CD14-positive monocyte (primary cell): ENCODE measurements at regions not wholly inside any gene's neighbourhood (a gene's known extent, or its start where the extent isn't known, plus 50 kb on each side); places are given as distances from the start of the nearest gene placed in this dataset.

Experiments
- DNase-seq, 3 donors: peaks; one replicate each; pipeline ENCODE4 v3.0.0-alpha.2; 2011 to 2022
- H2AFZ ChIP-seq: 2 replicates; pipeline ENCODE4 v1.6.0; 2012; ENCODE audit warnings: mild to moderate bottlenecking, low read depth, low read length, inconsistent platforms; ENCODE audit not compliant: insufficient read depth, poor library complexity, severe bottlenecking
- H3K27ac ChIP-seq, 2 donors: 1 replicate in 1 of 2; 2 replicates in 1 of 2; pipeline ENCODE4 v1.5.1; 2012 to 2013; ENCODE audit warnings: low read length in 2 of 2, control low read depth in 1 of 2, inconsistent platforms in 1 of 2, low read depth in 1 of 2, mild to moderate bottlenecking in 1 of 2
- H3K27me3 ChIP-seq, 2 donors: one replicate each; pipeline versions ENCODE4 v1.6.0 to v1.6.1; 2011 to 2013; ENCODE audit warnings: low read length in 2 of 2; ENCODE audit not compliant: control insufficient read depth in 2 of 2, insufficient read depth in 2 of 2
- H3K36me3 ChIP-seq, 2 donors: replicated peaks in 1 of 2; 1 replicate in 1 of 2; 2 replicates in 1 of 2; pipeline versions ENCODE4 v1.5.1 to v1.6.1; 2012 to 2013; ENCODE audit warnings: low read length in 2 of 2, control low read depth in 1 of 2, inconsistent platforms in 1 of 2, mild to moderate bottlenecking in 1 of 2; ENCODE audit not compliant: insufficient read depth in 2 of 2, control insufficient read depth in 1 of 2
- H3K4me1 ChIP-seq, 2 donors: 1 replicate in 1 of 2; 2 replicates in 1 of 2; pipeline versions ENCODE4 v1.5.1 to v1.6.1; 2012 to 2013; ENCODE audit warnings: low read length in 2 of 2, control low read depth in 1 of 2, inconsistent platforms in 1 of 2, mild to moderate bottlenecking in 1 of 2, moderate library complexity in 1 of 2; ENCODE audit not compliant: insufficient read depth in 2 of 2, control insufficient read depth in 1 of 2
- H3K4me2 ChIP-seq: replicated peaks from 2 replicates; pipeline ENCODE3; 2012; ENCODE audit warnings: low read length, moderate library complexity, mild to moderate bottlenecking; ENCODE audit not compliant: poor library complexity, severe bottlenecking; ENCODE audit errors: extremely low read depth
- H3K4me3 ChIP-seq, 3 experiments: fragments of 200-600 bp in 1 of 3; sonication (generic) in 1 of 3; replicated peaks in 1 of 3; 1 replicate in 2 of 3; 2 replicates in 1 of 3; pipeline ENCODE4 v1.5.1; 2011 to 2013; ENCODE audit warnings: low read length in 3 of 3, mild to moderate bottlenecking in 3 of 3, control low read depth in 2 of 3, low read depth in 2 of 3, inconsistent platforms in 1 of 3, moderate library complexity in 1 of 3
- H3K79me2 ChIP-seq: 2 replicates; pipeline ENCODE4 v1.6.0; 2012; ENCODE audit warnings: mild to moderate bottlenecking, control low read depth, inconsistent platforms, low read length, moderate library complexity; ENCODE audit not compliant: insufficient read depth
- H3K9ac ChIP-seq: 2 replicates; pipeline ENCODE4 v1.6.0; 2017; ENCODE audit warnings: low read length, mild to moderate bottlenecking; ENCODE audit not compliant: insufficient read depth, poor library complexity, severe bottlenecking
- H3K9me3 ChIP-seq, 2 donors: replicated peaks in 1 of 2; 1 replicate in 1 of 2; 2 replicates in 1 of 2; pipeline versions ENCODE4 v1.5.1 to v1.6.1; 2012 to 2013; ENCODE audit warnings: low read length in 2 of 2, control low read depth in 1 of 2; ENCODE audit not compliant: control insufficient read depth in 1 of 2, insufficient read depth in 1 of 2
- H4K20me1 ChIP-seq: 2 replicates; pipeline ENCODE4 v1.6.0; 2012; ENCODE audit warnings: mild to moderate bottlenecking, low read length, control low read depth, moderate library complexity; ENCODE audit not compliant: insufficient read depth
- H3K27ac Mint-ChIP-seq, 7 donors: one replicate each; pipeline ENCODE4 v1.8.0; 2020; ENCODE audit warnings: mild to moderate bottlenecking in 7 of 7, mixed read lengths in 7 of 7, moderate library complexity in 6 of 7, inconsistent platforms in 2 of 7
- H3K27me3 Mint-ChIP-seq, 3 donors: one replicate each; pipeline ENCODE4 v1.8.0; 2021 to 2022; ENCODE audit warnings: low read depth in 3 of 3, mild to moderate bottlenecking in 3 of 3, mixed read lengths in 3 of 3, moderate library complexity in 3 of 3, inconsistent platforms in 1 of 3
- H3K36me3 Mint-ChIP-seq, 2 donors: one replicate each; pipeline ENCODE4 v1.8.0; 2020; ENCODE audit warnings: mixed read lengths in 2 of 2, inconsistent platforms in 1 of 2, mild to moderate bottlenecking in 1 of 2
- H3K4me1 Mint-ChIP-seq: one replicate; pipeline ENCODE4 v1.8.0; 2020; ENCODE audit warnings: mild to moderate bottlenecking, mixed read lengths
- H3K4me3 Mint-ChIP-seq, 2 donors: one replicate each; pipeline ENCODE4 v1.8.0; 2020; ENCODE audit warnings: mild to moderate bottlenecking in 2 of 2, mixed read lengths in 2 of 2, moderate library complexity in 1 of 2
- H3K9me3 Mint-ChIP-seq, 7 donors: one replicate each; pipeline ENCODE4 v1.8.0; 2020 to 2022; ENCODE audit warnings: mixed read lengths in 7 of 7, mild to moderate bottlenecking in 6 of 7, moderate library complexity in 6 of 7, inconsistent platforms in 2 of 7
- WGBS: methylation state at CpG from one replicate; pipeline ENCODE4 v1.1.5; 2013; ENCODE audit warnings: missing lambda C conversion rate; ENCODE audit not compliant: insufficient coverage; 5-methylcytosine and 5-hydroxymethylcytosine counted together
- intact Hi-C, 2 donors: fragments of 100-400 bp; cut with micrococcal nuclease; formaldehyde crosslinking; loops; one replicate each; pipeline versions ENCODE4 v1.15.0 to v1.15.1; 2023
- TF ChIP-seq, protein P1 (sequence below): fragments of 200-600 bp; IDR thresholded peaks from one replicate; pipeline ENCODE4 v1.8.0; 2022; ENCODE audit warnings: antibody characterized with exemption, mild to moderate bottlenecking

DNA sequence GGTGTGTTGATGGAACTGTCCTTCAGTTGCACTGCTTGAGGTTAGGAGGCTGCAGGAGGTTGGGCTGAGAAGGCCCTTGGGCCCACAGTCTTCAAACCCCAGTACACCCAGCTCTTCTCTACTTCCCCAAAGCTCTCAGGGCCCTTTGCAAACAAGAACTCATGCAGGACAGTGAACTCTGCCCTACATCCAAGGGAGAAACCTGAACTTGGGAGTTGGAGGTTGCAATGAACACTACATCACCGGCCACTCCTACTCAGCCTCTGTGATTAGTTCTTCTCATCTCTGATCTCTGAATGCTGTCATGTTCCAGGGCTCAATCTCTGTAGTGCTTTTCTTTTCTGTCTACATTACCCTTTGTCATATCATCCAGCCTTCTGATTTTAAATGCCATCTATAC is 148.5 kb upstream of the PDE7B start:
- Mint-ChIP-seq H3K9me3 (peaks cover 0 to 3% (median 0%) of the 10 kb centered on the region in 7 donors), H3K4me3 (no peak overlapping the region), H3K4me1 (peaks cover 19% of the 10 kb centered on the region), H3K27me3 (peaks cover 0 to 1% (median 0%) of the 10 kb centered on the region in 3 donors), H3K27ac (peak overlapping the region in 3 of 7 donors; percentile 9 to 50 (median 21)), H3K36me3 (no peaks in the 10 kb centered on the region)
- H3K9ac ChIP-seq: no peak overlapping the region
- no peak overlapping the region for H3K27ac ChIP-seq
- no peaks in the 10 kb centered on the region for H3K9me3 ChIP-seq
- H3K79me2 ChIP-seq: no peaks in the 10 kb centered on the region
- DNase-seq: peak in 1 of 3 donors; percentile 7
- intact Hi-C loops: no loop called here
- H3K4me3 ChIP-seq: no peak overlapping the region
- TF ChIP-seq, protein P1, sequence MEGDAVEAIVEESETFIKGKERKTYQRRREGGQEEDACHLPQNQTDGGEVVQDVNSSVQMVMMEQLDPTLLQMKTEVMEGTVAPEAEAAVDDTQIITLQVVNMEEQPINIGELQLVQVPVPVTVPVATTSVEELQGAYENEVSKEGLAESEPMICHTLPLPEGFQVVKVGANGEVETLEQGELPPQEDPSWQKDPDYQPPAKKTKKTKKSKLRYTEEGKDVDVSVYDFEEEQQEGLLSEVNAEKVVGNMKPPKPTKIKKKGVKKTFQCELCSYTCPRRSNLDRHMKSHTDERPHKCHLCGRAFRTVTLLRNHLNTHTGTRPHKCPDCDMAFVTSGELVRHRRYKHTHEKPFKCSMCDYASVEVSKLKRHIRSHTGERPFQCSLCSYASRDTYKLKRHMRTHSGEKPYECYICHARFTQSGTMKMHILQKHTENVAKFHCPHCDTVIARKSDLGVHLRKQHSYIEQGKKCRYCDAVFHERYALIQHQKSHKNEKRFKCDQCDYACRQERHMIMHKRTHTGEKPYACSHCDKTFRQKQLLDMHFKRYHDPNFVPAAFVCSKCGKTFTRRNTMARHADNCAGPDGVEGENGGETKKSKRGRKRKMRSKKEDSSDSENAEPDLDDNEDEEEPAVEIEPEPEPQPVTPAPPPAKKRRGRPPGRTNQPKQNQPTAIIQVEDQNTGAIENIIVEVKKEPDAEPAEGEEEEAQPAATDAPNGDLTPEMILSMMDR: no peak
- peaks cover 13% of the 10 kb centered on the region in 2 donors for H3K4me1 ChIP-seq
- H2AFZ ChIP-seq: no peak overlapping the region
- H3K36me3 ChIP-seq: no peaks in the 10 kb centered on the region
- H3K27me3 ChIP-seq: no peaks in the 10 kb centered on the region
- no CpG with 5 or more reads among the region's 1 CpG for WGBS
- H4K20me1 ChIP-seq: no peaks in the 10 kb centered on the region
- H3K4me2 ChIP-seq: no peak overlapping the region

DNA sequence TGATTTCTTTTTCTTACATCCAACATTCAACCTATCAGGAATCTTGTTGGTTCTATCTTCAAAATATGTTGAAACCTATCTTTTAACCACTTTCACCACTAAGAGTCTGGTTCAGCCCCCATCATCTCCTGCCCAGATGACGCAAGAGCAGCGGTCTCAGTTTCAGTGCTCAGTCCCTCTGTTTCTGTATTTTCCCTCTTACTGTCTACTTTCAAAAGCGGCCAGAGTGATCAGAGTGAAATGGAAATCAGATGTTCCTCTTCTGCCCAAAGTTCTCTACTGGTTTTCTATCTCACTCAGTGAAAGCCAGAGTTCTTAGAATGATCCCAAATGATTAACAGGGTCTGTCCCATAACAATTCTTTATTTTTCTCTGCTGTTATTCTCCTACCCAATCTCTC is 147.9 kb upstream of the PDE7B start:
- Mint-ChIP-seq H3K4me1 (peaks cover 19% of the 10 kb centered on the region), H3K4me3 (peak overlapping the region in 1 of 2 donors; percentile 24), H3K27me3 (peaks cover 0 to 1% (median 0%) of the 10 kb centered on the region in 3 donors), H3K9me3 (peaks cover 0 to 4% (median 0%) of the 10 kb centered on the region in 7 donors), H3K36me3 (no peaks in the 10 kb centered on the region), H3K27ac (peak overlapping the region in 3 of 7 donors; percentile 6 to 50 (median 34))
- Histone ChIP-seq H3K36me3 (no peaks in the 10 kb centered on the region), H3K9me3 (no peaks in the 10 kb centered on the region), H3K27ac (no peak overlapping the region), H3K27me3 (no peaks in the 10 kb centered on the region), H3K9ac (no peak overlapping the region), H4K20me1 (no peaks in the 10 kb centered on the region), H3K79me2 (no peaks in the 10 kb centered on the region), H2AFZ (peak overlapping the region; percentile 7), H3K4me1 (peaks cover 13% of the 10 kb centered on the region in 2 donors), H3K4me2 (no peak overlapping the region), H3K4me3 (no peak overlapping the region)
- peak in 2 of 3 donors; percentile 7 to 15 for DNase-seq
- intact Hi-C loops: no loop called here
- TF ChIP-seq, protein P1: no peak
- 0% methylated on average over 2 of the region's 3 CpGs for WGBS
